Gastroesophageal sphincter (tissue), 4 donors: ENCODE measurements at regions not wholly inside any gene's neighbourhood (a gene's known extent, or its start where the extent isn't known, plus 50 kb on each side); places are given as distances from the start of the nearest gene placed in this dataset.

Source experiments
- ATAC-seq: fragments of 150-250 bp; one replicate; pipeline ENCODE4 v1.9.1; 2016; ENCODE audit warnings: mild to moderate bottlenecking, moderate library complexity
- H3K27ac ChIP-seq, 4 donors: fragments of 200-600 bp; sonication (generic) in 3 of 4; 1 replicate in 3 of 4; 2 replicates in 1 of 4; pipeline ENCODE4 v1.5.1; 2016 to 2019
- H3K27me3 ChIP-seq: fragments of 200-600 bp; sonication (generic); one replicate; pipeline ENCODE4 v1.5.1; 2019
- H3K36me3 ChIP-seq, 2 donors: fragments of 200-600 bp; sonication (generic); one replicate each; pipeline ENCODE4 v1.5.1; 2019; ENCODE audit warnings: control low read depth in 1 of 2
- H3K4me1 ChIP-seq, 3 donors: fragments of 200-600 bp; sonication (generic); 1 replicate in 2 of 3; 2 replicates in 1 of 3; pipeline ENCODE4 v1.5.1; 2016 to 2019; ENCODE audit warnings: control low read depth in 2 of 3
- H3K4me3 ChIP-seq, 2 donors: fragments of 200-600 bp; sonication (generic); one replicate each; pipeline ENCODE4 v1.5.1; 2019; ENCODE audit warnings: mild to moderate bottlenecking in 1 of 2, moderate library complexity in 1 of 2
- H3K9me3 ChIP-seq, 3 donors: fragments of 200-600 bp; sonication (generic); one replicate each; pipeline ENCODE4 v1.5.1; 2017 to 2019; ENCODE audit warnings: control low read depth in 2 of 3
- CTCF ChIP-seq, 4 experiments: fragments of 200-600 bp in 2 of 4; fragments of 450-650 bp in 2 of 4; sonication (generic) in 1 of 4; IDR thresholded peaks; one replicate each; pipeline ENCODE4 v1.5.1; 2017 to 2019; ENCODE audit warnings: antibody characterized with exemption in 4 of 4, mild to moderate bottlenecking in 2 of 4, moderate library complexity in 2 of 4
- EP300 ChIP-seq: sonication (generic); formaldehyde crosslinking; IDR thresholded peaks from one replicate; pipeline ENCODE4 v1.6.1; 2017; ENCODE audit warnings: antibody characterized with exemption, mild to moderate bottlenecking
- POLR2A ChIP-seq, 2 donors: fragments of 450-650 bp; IDR thresholded peaks; one replicate each; pipeline ENCODE4 v1.6.1; 2017; ENCODE audit warnings: antibody characterized with exemption in 2 of 2, mild to moderate bottlenecking in 2 of 2, moderate library complexity in 1 of 2
- POLR2AphosphoS5 ChIP-seq: sonication (generic); formaldehyde crosslinking; IDR thresholded peaks from one replicate; pipeline ENCODE4 v1.6.1; 2017; ENCODE audit warnings: antibody characterized with exemption
- WGBS, 2 donors: methylation state at CpG; one replicate each; pipeline ENCODE4 v1.1.5; 2018; ENCODE audit warnings: low coverage in 1 of 2; 5-methylcytosine and 5-hydroxymethylcytosine counted together

- Histone ChIP-seq H3K9me3 (no peaks in the 10 kb centered on the region), H3K27me3 (no peaks in the 10 kb centered on the region), H3K36me3 (no peaks in the 10 kb centered on the region), H3K27ac (no peak overlapping the region), H3K4me3 (no peak overlapping the region), H3K4me1 (no peaks in the 10 kb centered on the region)
- TF ChIP-seq POLR2AphosphoS5 (no peak), EP300 (no peak), POLR2A (IDR thresholded peaks at IDR 0.05) (no peak), CTCF (IDR thresholded peaks at IDR 0.05) (no peak)
- ATAC-seq: no peak
Observed at GRCh38 chr11:82610671-82611070, 123.0 kb downstream of the FAM181B start.

- H3K27ac ChIP-seq: no peak overlapping the region
- TF ChIP-seq EP300 (no peak), POLR2AphosphoS5 (no peak), CTCF (IDR thresholded peaks at IDR 0.05) (no peak), POLR2A (IDR thresholded peaks at IDR 0.05) (no peak)
- WGBS, 2 donors: 85 to 89% methylated on average over 1 of the region's 1 CpG
- H3K4me3 ChIP-seq: no peak overlapping the region
- no peak for ATAC-seq
- no peaks in the 10 kb centered on the region for H3K9me3 ChIP-seq
- no peaks in the 10 kb centered on the region for H3K27me3 ChIP-seq
- no peaks in the 10 kb centered on the region for H3K36me3 ChIP-seq
- H3K4me1 ChIP-seq: no peaks in the 10 kb centered on the region
Observed at GRCh38 chr11:82606738-82607137, 126.9 kb downstream of the FAM181B start.

- TF ChIP-seq POLR2A (IDR thresholded peaks at IDR 0.05) (no peak), EP300 (no peak), POLR2AphosphoS5 (no peak), CTCF (IDR thresholded peaks at IDR 0.05) (no peak)
- H3K4me3 ChIP-seq: no peak overlapping the region
Observed at GRCh38 chr11:82601711-82602110, 132.0 kb downstream of the FAM181B start.

GRCh38 chr11:82599836-82600235 lies 133.8 kb downstream of the FAM181B start:
- TF ChIP-seq POLR2A (IDR thresholded peaks at IDR 0.05) (no peak), POLR2AphosphoS5 (no peak), CTCF (IDR thresholded peaks at IDR 0.05) (no peak), EP300 (no peak)
- Histone ChIP-seq H3K4me1 (no peaks in the 10 kb centered on the region), H3K36me3 (no peaks in the 10 kb centered on the region), H3K27me3 (no peaks in the 10 kb centered on the region), H3K27ac (no peak overlapping the region), H3K9me3 (no peaks in the 10 kb centered on the region), H3K4me3 (no peak overlapping the region)
- 61 to 85% methylated on average over 2 of the region's 2 CpGs for WGBS, 2 donors
- no peak for ATAC-seq

More at GRCh38 chr11:82601711-82602110, 132.0 kb downstream of the FAM181B start:
- no peak overlapping the region for H3K27ac ChIP-seq
- H3K27me3 ChIP-seq: no peaks in the 10 kb centered on the region
- no peaks in the 10 kb centered on the region for H3K4me1 ChIP-seq
- ATAC-seq: no peak
- H3K36me3 ChIP-seq: no peaks in the 10 kb centered on the region
- no peaks in the 10 kb centered on the region for H3K9me3 ChIP-seq
- WGBS, 2 donors: 37 to 86% methylated on average over 1 of the region's 1 CpG

GRCh38 chr11:82586581-82586980 lies 147.1 kb downstream of the FAM181B start:
- Histone ChIP-seq H3K4me3 (no peak overlapping the region), H3K27ac (no peak overlapping the region), H3K9me3 (no peaks in the 10 kb centered on the region), H3K4me1 (no peaks in the 10 kb centered on the region), H3K27me3 (no peaks in the 10 kb centered on the region), H3K36me3 (no peaks in the 10 kb centered on the region)
- no peak for TF ChIP-seq EP300
- no peak for TF ChIP-seq CTCF (IDR thresholded peaks at IDR 0.05)
- no peak for TF ChIP-seq POLR2AphosphoS5
- TF ChIP-seq POLR2A (IDR thresholded peaks at IDR 0.05): no peak
- no peak for ATAC-seq
- 65 to 70% methylated on average over 3 of the region's 3 CpGs for WGBS, 2 donors
